ENCODE measurements at regions not wholly inside any gene's neighbourhood (a gene's known extent, or its start where the extent isn't known, plus 50 kb on each side); places are given as distances from the start of the nearest gene placed in this dataset.
"Not testable (repeated sequence)": the region's sequence is repeated elsewhere in the genome, so short reads cannot be mapped to it uniquely, and the experiment has no call there.

GRCh38 chr3:104069114-104069513 lies 1297.6 kb upstream of the ALCAM start:
- no peak for FAIRE-seq

- FAIRE-seq = no peak
Observed at GRCh38 chr3:104070906-104071305, 1295.8 kb upstream of the ALCAM start.

- FAIRE-seq = no peak
Observed at GRCh38 chr3:104080088-104080626, 1286.6 kb upstream of the ALCAM start.

- no peak for FAIRE-seq
Observed at GRCh38 chr3:104088738-104089137, 1278.0 kb upstream of the ALCAM start.

GRCh38 chr3:104089987-104090386 lies 1276.7 kb upstream of the ALCAM start:
- not testable (repeated sequence) for FAIRE-seq

- no peak for FAIRE-seq
Observed at GRCh38 chr3:104101736-104102135, 1265.0 kb upstream of the ALCAM start.

GRCh38 chr3:104102386-104102785 lies 1264.3 kb upstream of the ALCAM start:
- FAIRE-seq = no peak

- no peak for FAIRE-seq
Observed at GRCh38 chr3:104106276-104106675, 1260.4 kb upstream of the ALCAM start.

- no peak for FAIRE-seq
Observed at GRCh38 chr3:104108522-104108921, 1258.2 kb upstream of the ALCAM start.

- FAIRE-seq = no peak
Observed at GRCh38 chr3:104126463-104126862, 1240.2 kb upstream of the ALCAM start.

- FAIRE-seq = no peak
Observed at GRCh38 chr3:104126864-104127553, 1239.7 kb upstream of the ALCAM start.

- no peak for FAIRE-seq
Observed at GRCh38 chr3:104127830-104128229, 1238.9 kb upstream of the ALCAM start.

- FAIRE-seq = no peak
Observed at GRCh38 chr3:104132566-104133403, 1233.9 kb upstream of the ALCAM start.

- no peak for FAIRE-seq
Observed at GRCh38 chr3:104133630-104134029, 1233.1 kb upstream of the ALCAM start.

- FAIRE-seq = no peak
Observed at GRCh38 chr3:104137116-104137515, 1229.6 kb upstream of the ALCAM start.

GRCh38 chr3:104145164-104145563 lies 1221.5 kb upstream of the ALCAM start:
- FAIRE-seq = no peak

GRCh38 chr3:104149154-104149553 lies 1217.6 kb upstream of the ALCAM start:
- no peak for FAIRE-seq

GRCh38 chr3:104150724-104151123 lies 1216.0 kb upstream of the ALCAM start:
- FAIRE-seq = no peak

- no peak for FAIRE-seq
Observed at GRCh38 chr3:104154896-104155295, 1211.8 kb upstream of the ALCAM start.

GRCh38 chr3:104165866-104166265 lies 1200.8 kb upstream of the ALCAM start:
- no peak for FAIRE-seq

GRCh38 chr3:104168386-104168785 lies 1198.3 kb upstream of the ALCAM start:
- FAIRE-seq = no peak

- no peak for FAIRE-seq
Observed at GRCh38 chr3:104175696-104176095, 1191.0 kb upstream of the ALCAM start.

- FAIRE-seq = no peak
Observed at GRCh38 chr3:104176706-104177105, 1190.0 kb upstream of the ALCAM start.

- FAIRE-seq = no peak
Observed at GRCh38 chr3:104178680-104179079, 1188.0 kb upstream of the ALCAM start.
